SK-N-SH (cell line): ENCODE measurements at regions not wholly inside any gene's neighbourhood (a gene's known extent, or its start where the extent isn't known, plus 50 kb on each side); places are given as distances from the start of the nearest gene placed in this dataset.

Experiments used
- CTCF ChIA-PET: fragments of 300-600, 350-600 bp; formaldehyde crosslinking; extraction: SDS; loops from one replicate; lab custom pipeline; 2021; lab: Yijun Ruan, JAX
- POLR2A ChIA-PET: fragments of 350-600 bp; sonication (Branson Sonifier 250); formaldehyde crosslinking; extraction: SDS; loops from one replicate; lab custom pipeline; 2020; ENCODE audit warnings: antibody characterized with exemption, inconsistent platforms; lab: Yijun Ruan, JAX
- DNase-seq: peaks from one replicate; pipeline ENCODE4 v3.0.0; 2012
- H2AFZ ChIP-seq: fragments of 200-600 bp; sonication (generic); 2 replicates; pipeline ENCODE4 v1.8.1; 2016; ENCODE audit warnings: antibody characterized with exemption, mild to moderate bottlenecking, low read depth
- H3F3A ChIP-seq: fragments of 200-600 bp; sonication (generic); replicated peaks from 2 replicates; pipeline ENCODE3; 2016; ENCODE audit warnings: antibody characterized with exemption, mild to moderate bottlenecking; ENCODE audit not compliant: insufficient read depth
- H3K27ac ChIP-seq, 2 experiments: fragments of 200-500 bp in 1 of 2; fragments of 200-600 bp in 1 of 2; sonication (Bioruptor generic) in 1 of 2; sonication (generic), shearing (Covaris generic) in 1 of 2; 2 replicates each; pipeline versions ENCODE4 v1.5.1 to v1.6.1; 2014 to 2016; ENCODE audit warnings: low read depth in 2 of 2, inconsistent platforms in 1 of 2, low read length in 1 of 2, mild to moderate bottlenecking in 1 of 2, mixed read lengths in 1 of 2
- H3K27me3 ChIP-seq: fragments of 200-600 bp; sonication (generic), shearing (Covaris generic); 2 replicates; pipeline ENCODE4 v1.6.1; 2016; ENCODE audit warnings: mixed run types; ENCODE audit not compliant: insufficient read depth
- H3K36me3 ChIP-seq, 2 experiments: fragments of 200-500 bp in 1 of 2; fragments of 200-600 bp in 1 of 2; sonication (Bioruptor generic) in 1 of 2; sonication (generic) in 1 of 2; replicated peaks in 1 of 2; 2 replicates each; pipeline versions ENCODE3 to v1.5.1; 2014 to 2016; ENCODE audit warnings: low read length in 1 of 2, mild to moderate bottlenecking in 1 of 2; ENCODE audit not compliant: insufficient read depth in 2 of 2, control insufficient read depth in 1 of 2
- H3K4me1 ChIP-seq, 2 experiments: fragments of 200-500 bp in 1 of 2; fragments of 200-600 bp in 1 of 2; sonication (Bioruptor generic) in 1 of 2; sonication (generic), shearing (Covaris generic) in 1 of 2; 2 replicates each; pipeline versions ENCODE4 v1.5.1 to v1.6.1; 2014 to 2016; ENCODE audit warnings: low read depth in 1 of 2, low read length in 1 of 2, mixed run types in 1 of 2; ENCODE audit not compliant: insufficient read depth in 2 of 2, control insufficient read depth in 1 of 2
- H3K4me2 ChIP-seq: fragments of 200-600 bp; sonication (generic), shearing (Covaris generic); 2 replicates; pipeline ENCODE4 v1.6.1; 2017; ENCODE audit warnings: mixed run types
- H3K4me3 ChIP-seq, 2 experiments: fragments of 200-500 bp in 1 of 2; fragments of 200-600 bp in 1 of 2; sonication (Bioruptor generic) in 1 of 2; sonication (generic), shearing (Covaris generic) in 1 of 2; 2 replicates each; pipeline versions ENCODE4 v1.5.1 to v1.8.1; 2014 to 2016; ENCODE audit warnings: low read depth in 2 of 2, inconsistent platforms in 1 of 2, low read length in 1 of 2, mild to moderate bottlenecking in 1 of 2, mixed read lengths in 1 of 2, moderate library complexity in 1 of 2
- H3K79me2 ChIP-seq: fragments of 200-600 bp; sonication (generic); 2 replicates; pipeline ENCODE4 v1.8.1; 2017; ENCODE audit warnings: mild to moderate bottlenecking; ENCODE audit not compliant: insufficient read depth
- H3K9ac ChIP-seq: fragments of 200-600 bp; sonication (generic); 2 replicates; pipeline ENCODE4 v1.6.1; 2017; ENCODE audit warnings: mixed run types
- H3K9me2 ChIP-seq: fragments of 200-600 bp; sonication (generic); 2 replicates; pipeline ENCODE4 v1.6.1; 2017; ENCODE audit warnings: mixed run types
- H3K9me3 ChIP-seq: fragments of 200-600 bp; sonication (generic); 2 replicates; pipeline ENCODE4 v1.6.1; 2017; ENCODE audit warnings: mixed run types, mild to moderate bottlenecking, moderate library complexity
- H4K20me1 ChIP-seq: fragments of 200-600 bp; sonication (generic); 2 replicates; pipeline ENCODE4 v1.6.1; 2017; ENCODE audit warnings: mild to moderate bottlenecking, mixed run types; ENCODE audit not compliant: insufficient read depth
- CHD2 ChIP-seq: fragments of 150-350 bp; IDR thresholded peaks from 2 replicates; pipeline ENCODE4 v1.6.1; 2018; ENCODE audit warnings: low read length; ENCODE audit not compliant: partially characterized antibody
- CTCF ChIP-seq: fragments of 200-600 bp; sonication (generic); IDR thresholded peaks from 2 replicates; pipeline ENCODE4 v1.6.1; 2017; ENCODE audit warnings: antibody characterized with exemption, mild to moderate bottlenecking, moderate library complexity
- ELF1 ChIP-seq: IDR thresholded peaks from 2 replicates; pipeline ENCODE4 v1.4.0; 2012
- EZH2phosphoT487 ChIP-seq: fragments of 200-600 bp; sonication (generic); IDR thresholded peaks from 2 replicates; pipeline ENCODE4 v1.6.1; 2017; ENCODE audit warnings: low read depth, mixed run types, mild to moderate bottlenecking, antibody characterized with exemption, moderate library complexity, borderline replicate concordance
- FOXJ3 ChIP-seq: sonication (generic); formaldehyde crosslinking; IDR thresholded peaks from 2 replicates; pipeline ENCODE4 v1.5.1; 2020; ENCODE audit warnings: mild to moderate bottlenecking, missing genetic modification reagents
- FOXM1 ChIP-seq: IDR thresholded peaks from 2 replicates; pipeline ENCODE4 v1.4.0; 2012; ENCODE audit warnings: low read depth, mild to moderate bottlenecking
- GATA2 ChIP-seq: sonication (generic); formaldehyde crosslinking; IDR thresholded peaks from 2 replicates; pipeline ENCODE4 v1.5.0; 2020; ENCODE audit warnings: mild to moderate bottlenecking, missing genetic modification reagents
- IRF3 ChIP-seq: fragments of 150-350 bp; IDR thresholded peaks from 2 replicates; pipeline ENCODE4 v1.6.1; 2016; ENCODE audit warnings: mild to moderate bottlenecking, low read depth, low read length
- MEF2A ChIP-seq: IDR thresholded peaks from 2 replicates; pipeline ENCODE4 v1.4.0; 2012; ENCODE audit warnings: low read depth, borderline replicate concordance
- MXI1 ChIP-seq: IDR thresholded peaks from 2 replicates; pipeline ENCODE4 v1.6.1; 2012; ENCODE audit warnings: mild to moderate bottlenecking, low read depth, low read length, improper control_type of control experiment
- NFIC ChIP-seq: IDR thresholded peaks from 2 replicates; pipeline ENCODE4 v1.4.0; 2012; ENCODE audit warnings: borderline replicate concordance
- RAD21 ChIP-seq: IDR thresholded peaks from 2 replicates; pipeline ENCODE4 v1.6.1; 2012; ENCODE audit warnings: mild to moderate bottlenecking, low read length
- SMC3 ChIP-seq: IDR thresholded peaks from 2 replicates; pipeline ENCODE4 v1.6.1; 2012; ENCODE audit warnings: low read depth, low read length, improper control_type of control experiment
- TEAD4 ChIP-seq: IDR thresholded peaks from 2 replicates; pipeline ENCODE4 v1.4.0; 2012; ENCODE audit warnings: mild to moderate bottlenecking, borderline replicate concordance; ENCODE audit not compliant: insufficient read depth
- WGBS: methylation state at CpG from one replicate; pipeline ENCODE4 v1.1.6; 2017; ENCODE audit warnings: low lambda C conversion rate; 5-methylcytosine and 5-hydroxymethylcytosine counted together
- TF ChIP-seq, protein P1 (sequence below): fragments of 150-350 bp; IDR thresholded peaks from 2 replicates; pipeline ENCODE4 v1.6.1; 2017; ENCODE audit warnings: antibody characterized with exemption, low read length, low read depth, borderline replicate concordance

GRCh38 chr10:1947464-1948003 is 210.2 kb upstream of the ADARB2 start:
- H3K4me1 ChIP-seq: no peaks in the 10 kb centered on the region; a peak in 1 of 4 replicates
- no peak for TF ChIP-seq NFIC
- no peaks in the 10 kb centered on the region for H4K20me1 ChIP-seq
- H3K9me2 ChIP-seq: no peaks in the 10 kb centered on the region
- H3K79me2 ChIP-seq: no peaks in the 10 kb centered on the region
- no peak overlapping the region for H3K27ac ChIP-seq
- no peak for DNase-seq
- H3K4me2 ChIP-seq: no peak overlapping the region
- no peak overlapping the region for H3K4me3 ChIP-seq
- no peaks in the 10 kb centered on the region for H3K9me3 ChIP-seq
- no peaks in the 10 kb centered on the region for H3K36me3 ChIP-seq
- no peak overlapping the region for H2AFZ ChIP-seq
- POLR2A ChIA-PET: no interaction called here
- WGBS: 28% methylated on average over 4 of the region's 4 CpGs
- no peak overlapping the region for H3K9ac ChIP-seq
- CTCF ChIA-PET: no interaction called here
- no peaks in the 10 kb centered on the region for H3F3A ChIP-seq
- H3K27me3 ChIP-seq: no peaks in the 10 kb centered on the region

DNA sequence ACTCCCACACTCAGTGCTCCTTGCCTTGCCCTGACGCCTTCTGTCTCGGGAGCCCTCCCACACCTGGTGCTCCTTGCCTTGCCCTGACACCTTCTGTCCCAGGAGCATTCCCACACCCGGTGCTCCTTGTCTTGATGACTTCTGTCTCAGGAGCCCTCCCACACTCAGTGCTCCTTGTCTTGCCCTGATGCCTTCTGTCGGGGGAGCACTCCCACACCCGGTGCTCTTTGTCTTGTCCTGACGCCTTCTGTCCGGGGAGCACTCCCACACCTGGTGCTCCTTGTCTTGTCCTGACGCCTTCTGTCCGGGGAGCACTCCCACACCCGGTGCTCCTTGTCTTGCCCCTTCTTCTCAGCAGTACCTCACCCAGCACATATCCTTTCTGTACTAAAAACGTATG is 207.2 kb upstream of the ADARB2 start:
- no peaks in the 10 kb centered on the region for H3F3A ChIP-seq
- no peak overlapping the region for H3K27ac ChIP-seq
- no peaks in the 10 kb centered on the region for H3K9me2 ChIP-seq
- no peak overlapping the region for H2AFZ ChIP-seq
- H3K27me3 ChIP-seq: no peaks in the 10 kb centered on the region
- TF ChIP-seq CTCF: no peak
- no peak for TF ChIP-seq SMC3
- no peak for TF ChIP-seq MXI1
- TF ChIP-seq ELF1: no peak
- TF ChIP-seq TEAD4: no peak
- TF ChIP-seq FOXJ3 (CRISPR knock-in tag): no peak
- no peak for TF ChIP-seq GATA2 (CRISPR knock-in tag)
- TF ChIP-seq IRF3: no peak
- TF ChIP-seq FOXM1: no peak
- TF ChIP-seq RAD21: no peak
- TF ChIP-seq NFIC: no peak
- TF ChIP-seq EZH2phosphoT487: no peak
- TF ChIP-seq MEF2A: no peak
- no peak for TF ChIP-seq CHD2
- TF ChIP-seq, protein P1, sequence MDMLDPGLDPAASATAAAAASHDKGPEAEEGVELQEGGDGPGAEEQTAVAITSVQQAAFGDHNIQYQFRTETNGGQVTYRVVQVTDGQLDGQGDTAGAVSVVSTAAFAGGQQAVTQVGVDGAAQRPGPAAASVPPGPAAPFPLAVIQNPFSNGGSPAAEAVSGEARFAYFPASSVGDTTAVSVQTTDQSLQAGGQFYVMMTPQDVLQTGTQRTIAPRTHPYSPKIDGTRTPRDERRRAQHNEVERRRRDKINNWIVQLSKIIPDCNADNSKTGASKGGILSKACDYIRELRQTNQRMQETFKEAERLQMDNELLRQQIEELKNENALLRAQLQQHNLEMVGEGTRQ: no peak
- H3K4me2 ChIP-seq: no peak overlapping the region
- no peaks in the 10 kb centered on the region for H3K9me3 ChIP-seq
- DNase-seq: no peak
- H3K9ac ChIP-seq: no peak overlapping the region
- no peak overlapping the region for H3K4me3 ChIP-seq
- POLR2A ChIA-PET: no interaction called here
- WGBS: 46% methylated on average over 11 of the region's 11 CpGs
- H3K4me1 ChIP-seq: no peaks in the 10 kb centered on the region
- CTCF ChIA-PET: no interaction called here
- no peaks in the 10 kb centered on the region for H3K36me3 ChIP-seq
- H4K20me1 ChIP-seq: no peaks in the 10 kb centered on the region
- no peaks in the 10 kb centered on the region for H3K79me2 ChIP-seq
